Endothelial cell of umbilical vein (primary cell): ENCODE measurements at regions not wholly inside any gene's neighbourhood (a gene's known extent, or its start where the extent isn't known, plus 50 kb on each side); places are given as distances from the start of the nearest gene placed in this dataset.

ENCODE experiments used
- BruUV-seq: library from RNA; stranded (reverse); fragments of 400-500 nt; replicated peaks from 2 replicates; lab custom pipeline; 2021; lab: Mats Ljungman, UMichigan
- CTCF ChIA-PET: fragments of 300-600, 350-600 bp; sonication (Branson Sonifier 250); formaldehyde crosslinking; loops from one replicate; lab custom pipeline; 2021; ENCODE audit warnings: antibody characterized with exemption, inconsistent platforms; lab: Charles Lee
- POLR2A ChIA-PET: fragments of 300-600, 350-600 bp; sonication (Branson Sonifier 250); formaldehyde crosslinking; loops from one replicate; lab custom pipeline; 2021; ENCODE audit warnings: antibody characterized with exemption, inconsistent platforms; lab: Charles Lee
- DNase-seq: peaks from one replicate; pipeline ENCODE4 v3.0.0-alpha.2; 2011; ENCODE audit warnings: low read depth, low spot score
- FAIRE-seq: peaks from 2 replicates; lab custom pipeline; 2011; peaks lifted over from hg19 to GRCh38; lab: Jason Lieb, UNC
- H2AFZ ChIP-seq: 2 replicates; pipeline ENCODE4 v1.6.0; 2012; ENCODE audit warnings: low read depth, low read length, control low read depth, inconsistent platforms
- H3K27ac ChIP-seq: 2 replicates; pipeline ENCODE4 v1.5.1; 2011; ENCODE audit warnings: low read depth, mild to moderate bottlenecking, control low read depth, low read length, moderate library complexity; ENCODE audit not compliant: insufficient read depth
- H3K27me3 ChIP-seq, 2 experiments: 2 replicates each; pipeline versions ENCODE4 v1.6.0 to v1.6.1; 2011; ENCODE audit warnings: low read length in 2 of 2, mixed read lengths in 1 of 2; ENCODE audit not compliant: control insufficient read depth in 2 of 2, insufficient read depth in 2 of 2
- H3K36me3 ChIP-seq, 2 experiments: 2 replicates in 1 of 2; 3 replicates in 1 of 2; pipeline ENCODE4 v1.5.1; 2011; ENCODE audit warnings: low read length in 2 of 2, mild to moderate bottlenecking in 1 of 2, moderate library complexity in 1 of 2; ENCODE audit not compliant: control insufficient read depth in 2 of 2, insufficient read depth in 2 of 2; ENCODE audit errors: extremely low read depth in 1 of 2
- H3K4me1 ChIP-seq: 3 replicates; pipeline ENCODE4 v1.5.1; 2011; ENCODE audit warnings: mild to moderate bottlenecking, low read length; ENCODE audit not compliant: control insufficient read depth, insufficient read depth; ENCODE audit errors: extremely low read depth
- H3K4me2 ChIP-seq: 2 replicates; pipeline ENCODE4 v1.6.1; 2011; ENCODE audit warnings: low read length, control low read depth, mixed read lengths; ENCODE audit not compliant: insufficient read depth
- H3K4me3 ChIP-seq, 3 experiments: fragments of 200-600 bp in 1 of 3; sonication (generic), shearing (Covaris generic) in 1 of 3; replicated peaks in 1 of 3; 2 replicates each; pipeline ENCODE4 v1.5.1; 2011 to 2016; ENCODE audit warnings: control low read depth in 3 of 3, low read length in 3 of 3, mild to moderate bottlenecking in 2 of 3, inconsistent platforms in 1 of 3, low read depth in 1 of 3, moderate library complexity in 1 of 3; ENCODE audit not compliant: insufficient read depth in 1 of 3
- H3K79me2 ChIP-seq: 2 replicates; pipeline ENCODE4 v1.6.0; 2012; ENCODE audit warnings: low read length, inconsistent platforms; ENCODE audit not compliant: control insufficient read depth, insufficient read depth
- H3K9ac ChIP-seq: replicated peaks from 2 replicates; pipeline ENCODE3; 2011; ENCODE audit warnings: low read length, control low read depth; ENCODE audit not compliant: insufficient read depth; ENCODE audit errors: extremely low read depth
- H3K9me1 ChIP-seq: replicated peaks from 3 replicates; pipeline ENCODE4 v1.6.0; 2011; ENCODE audit warnings: mild to moderate bottlenecking, low read length; ENCODE audit not compliant: control insufficient read depth, insufficient read depth; ENCODE audit errors: extremely low read depth
- H3K9me3 ChIP-seq: replicated peaks from 2 replicates; pipeline ENCODE4 v1.5.1; 2012; ENCODE audit warnings: low read length, inconsistent platforms; ENCODE audit not compliant: control insufficient read depth, insufficient read depth
- H4K20me1 ChIP-seq: replicated peaks from 2 replicates; pipeline ENCODE3; 2011; ENCODE audit warnings: mild to moderate bottlenecking, low read length; ENCODE audit not compliant: control insufficient read depth, insufficient read depth; ENCODE audit errors: extremely low read depth
- EZH2 ChIP-seq: IDR thresholded peaks from 2 replicates; pipeline ENCODE4 v1.6.1; 2012; ENCODE audit warnings: borderline replicate concordance, low read depth, mild to moderate bottlenecking, moderate library complexity, low read length, inconsistent platforms; ENCODE audit not compliant: severe bottlenecking
- FOS ChIP-seq: IDR thresholded peaks from 2 replicates; pipeline ENCODE4 v1.6.1; 2011; ENCODE audit warnings: mild to moderate bottlenecking, low read length, moderate library complexity, borderline replicate concordance; ENCODE audit not compliant: insufficient read depth
- GATA2 ChIP-seq: IDR thresholded peaks from 2 replicates; pipeline ENCODE4 v1.7.0; 2011; ENCODE audit warnings: low read depth, mild to moderate bottlenecking, moderate library complexity, mixed read lengths, low read length; ENCODE audit not compliant: insufficient read length, insufficient read depth
- JUN ChIP-seq: IDR thresholded peaks from 2 replicates; pipeline ENCODE4 v1.6.1; 2011; ENCODE audit warnings: borderline replicate concordance, low read depth; ENCODE audit not compliant: insufficient read length, insufficient read depth
- MYC ChIP-seq: IDR thresholded peaks from one replicate; pipeline ENCODE4 v1.6.1; 2011; ENCODE audit warnings: mild to moderate bottlenecking, low read depth, low read length
- POLR2A ChIP-seq: IDR thresholded peaks from 2 replicates; pipeline ENCODE4 v1.6.1; 2012; ENCODE audit warnings: low read depth, mild to moderate bottlenecking, control low read depth, low read length
- POLR2AphosphoS5 ChIP-seq: IDR thresholded peaks from 2 replicates; pipeline ENCODE4 v1.6.1; 2012; ENCODE audit warnings: low read depth, mild to moderate bottlenecking, control low read depth, low read length, moderate library complexity; ENCODE audit not compliant: insufficient read depth
- dilution Hi-C: fragments of 300-500 bp; cut with MboI; formaldehyde crosslinking; loops from one replicate; pipeline ENCODE4 v1.15.0; 2019; ENCODE audit warnings: low sequenced_read_pairs; ENCODE audit not compliant: extremely low pct_ligation_motif_present
- intact Hi-C: fragments of 100-400 bp; cut with micrococcal nuclease; formaldehyde crosslinking; loops from one replicate; pipeline ENCODE4 v1.10.0; 2022
- TF ChIP-seq, protein P1 (sequence below), 2 donors: IDR thresholded peaks; 1 replicate in 1 of 2; 2 replicates in 1 of 2; pipeline ENCODE4 v1.5.1; 2011; ENCODE audit warnings: low read length in 2 of 2, mild to moderate bottlenecking in 2 of 2, moderate library complexity in 2 of 2, control low read depth in 1 of 2, inconsistent platforms in 1 of 2, low read depth in 1 of 2; ENCODE audit not compliant: insufficient read depth in 1 of 2; ENCODE audit errors: extremely low read depth in 1 of 2
- TF ChIP-seq, protein P2 (sequence below): IDR thresholded peaks from 2 replicates; pipeline ENCODE4 v1.6.1; 2011; ENCODE audit not compliant: insufficient read depth, insufficient read length

DNA sequence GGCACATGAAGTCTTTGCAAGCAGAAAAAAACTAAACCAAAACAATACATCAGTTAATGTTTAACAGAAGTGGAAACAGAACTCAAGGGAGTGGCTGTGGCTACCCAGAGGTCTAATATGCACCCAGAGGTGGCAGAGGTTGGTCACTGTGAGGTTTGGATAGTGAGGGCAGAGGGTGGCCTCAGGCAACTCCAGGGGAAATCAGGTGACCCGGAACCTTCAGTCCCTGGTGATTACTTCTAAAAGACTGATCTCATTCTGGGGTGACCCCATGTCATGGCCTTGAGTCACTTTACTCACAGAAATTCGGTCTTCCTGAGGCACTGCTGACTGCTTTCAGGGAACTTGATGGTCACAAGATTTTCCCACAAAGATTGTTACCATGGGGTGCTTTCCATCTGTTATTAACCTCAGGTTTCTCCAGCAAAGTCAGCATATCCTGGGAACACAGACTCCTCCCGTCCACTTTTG is 99.4 kb downstream of the TMEM17 start:
- no peaks in the 10 kb centered on the region for H3K79me2 ChIP-seq
- DNase-seq: no peak
- H4K20me1 ChIP-seq: no peaks in the 10 kb centered on the region
- ChIA-PET POLR2A (no interaction called here), CTCF (interaction anchor here (7.3 kb wide), 1 partner anchor 412 kb away, joined by 159 read pairs; no protein-coding TSS in a partner anchor)
- H3K27me3 ChIP-seq: no peaks in the 10 kb centered on the region
- no peak for FAIRE-seq
- H3K27ac ChIP-seq: no peak overlapping the region
- peaks cover 2% of the 10 kb centered on the region for H3K4me1 ChIP-seq
- no peaks in the 10 kb centered on the region for H3K9me3 ChIP-seq
- no TSS peak for BruUV-seq
- no peak overlapping the region for H2AFZ ChIP-seq
- TF ChIP-seq MYC (no peak), EZH2 (no peak)
- TF ChIP-seq, protein P1, sequence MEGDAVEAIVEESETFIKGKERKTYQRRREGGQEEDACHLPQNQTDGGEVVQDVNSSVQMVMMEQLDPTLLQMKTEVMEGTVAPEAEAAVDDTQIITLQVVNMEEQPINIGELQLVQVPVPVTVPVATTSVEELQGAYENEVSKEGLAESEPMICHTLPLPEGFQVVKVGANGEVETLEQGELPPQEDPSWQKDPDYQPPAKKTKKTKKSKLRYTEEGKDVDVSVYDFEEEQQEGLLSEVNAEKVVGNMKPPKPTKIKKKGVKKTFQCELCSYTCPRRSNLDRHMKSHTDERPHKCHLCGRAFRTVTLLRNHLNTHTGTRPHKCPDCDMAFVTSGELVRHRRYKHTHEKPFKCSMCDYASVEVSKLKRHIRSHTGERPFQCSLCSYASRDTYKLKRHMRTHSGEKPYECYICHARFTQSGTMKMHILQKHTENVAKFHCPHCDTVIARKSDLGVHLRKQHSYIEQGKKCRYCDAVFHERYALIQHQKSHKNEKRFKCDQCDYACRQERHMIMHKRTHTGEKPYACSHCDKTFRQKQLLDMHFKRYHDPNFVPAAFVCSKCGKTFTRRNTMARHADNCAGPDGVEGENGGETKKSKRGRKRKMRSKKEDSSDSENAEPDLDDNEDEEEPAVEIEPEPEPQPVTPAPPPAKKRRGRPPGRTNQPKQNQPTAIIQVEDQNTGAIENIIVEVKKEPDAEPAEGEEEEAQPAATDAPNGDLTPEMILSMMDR (IDR thresholded peaks at IDR 0.05; ENCODE audit: extremely low read depth in 1 of 2, insufficient read depth in 1 of 2, low read depth in 1 of 2, low read length in 2 of 2): no peak
- TF ChIP-seq, protein P2, sequence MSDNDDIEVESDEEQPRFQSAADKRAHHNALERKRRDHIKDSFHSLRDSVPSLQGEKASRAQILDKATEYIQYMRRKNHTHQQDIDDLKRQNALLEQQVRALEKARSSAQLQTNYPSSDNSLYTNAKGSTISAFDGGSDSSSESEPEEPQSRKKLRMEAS: no peak
- H3K4me2 ChIP-seq: no peak overlapping the region
- intact Hi-C loops (no loop called here), dilution Hi-C loops (no loop called here)
- H3K9ac ChIP-seq: no peak overlapping the region
- no peak overlapping the region for H3K4me3 ChIP-seq
- H3K9me1 ChIP-seq: no peaks in the 10 kb centered on the region
- no peaks in the 10 kb centered on the region for H3K36me3 ChIP-seq

- CTCF ChIA-PET: interaction anchor here (0.6 kb wide), 1 partner anchor 229 kb away, joined by 3 read pairs; no protein-coding TSS in a partner anchor
Measured at GRCh38 chr2:62404913-62405312, 101.1 kb downstream of the TMEM17 start.

More at GRCh38 chr2:62404913-62405312, 101.1 kb downstream of the TMEM17 start:
- Histone ChIP-seq H3K4me2 (no peak overlapping the region), H4K20me1 (no peaks in the 10 kb centered on the region), H3K9me1 (no peaks in the 10 kb centered on the region), H3K27ac (no peak overlapping the region), H3K9me3 (no peaks in the 10 kb centered on the region), H3K27me3 (no peaks in the 10 kb centered on the region), H3K36me3 (no peaks in the 10 kb centered on the region), H3K79me2 (no peaks in the 10 kb centered on the region), H2AFZ (no peak overlapping the region), H3K4me3 (no peak overlapping the region), H3K9ac (no peak overlapping the region), H3K4me1 (no peaks in the 10 kb centered on the region)
- FAIRE-seq (no peak), DNase-seq (no peak)
- TF ChIP-seq GATA2 (no peak), POLR2AphosphoS5 (no peak), MYC (no peak), JUN (no peak), EZH2 (no peak), POLR2A (no peak), FOS (no peak)
- TF ChIP-seq, protein P2: no peak
- TF ChIP-seq, protein P1 (IDR thresholded peaks at IDR 0.05; ENCODE audit: extremely low read depth in 1 of 2, insufficient read depth in 1 of 2, low read depth in 1 of 2, low read length in 2 of 2): no peak
- BruUV-seq: no TSS peak
- intact Hi-C loops (no loop called here), dilution Hi-C loops (no loop called here)
- POLR2A ChIA-PET: interaction anchor here (0.6 kb wide), 2 partner anchors 326 to 739 kb away, joined by 3 to 16 read pairs; no protein-coding TSS in a partner anchor
